Duodenal mucosa (tissue), 2 donors: ENCODE measurements at regions not wholly inside any gene's neighbourhood (a gene's known extent, or its start where the extent isn't known, plus 50 kb on each side); places are given as distances from the start of the nearest gene placed in this dataset.

ENCODE experiments used
- H3K27ac ChIP-seq: one replicate; pipeline ENCODE4 v1.7.0; 2013; ENCODE audit warnings: low read depth, low read length
- H3K27me3 ChIP-seq, 2 donors: one replicate each; pipeline ENCODE4 v1.7.0; 2013; ENCODE audit warnings: low read length in 2 of 2, control low read depth in 1 of 2; ENCODE audit not compliant: insufficient read depth in 2 of 2, control insufficient read depth in 1 of 2
- H3K36me3 ChIP-seq, 2 donors: one replicate each; pipeline ENCODE4 v1.7.0; 2013; ENCODE audit warnings: low read length in 2 of 2, control low read depth in 1 of 2; ENCODE audit not compliant: insufficient read depth in 2 of 2, control insufficient read depth in 1 of 2
- H3K4me1 ChIP-seq, 2 donors: one replicate each; pipeline ENCODE4 v1.7.0; 2013; ENCODE audit warnings: low read length in 2 of 2, control low read depth in 1 of 2; ENCODE audit not compliant: insufficient read depth in 2 of 2, control insufficient read depth in 1 of 2
- H3K4me3 ChIP-seq, 2 donors: one replicate each; pipeline ENCODE4 v1.7.0; 2013; ENCODE audit warnings: low read length in 2 of 2, low read depth in 1 of 2
- H3K9ac ChIP-seq, 2 donors: one replicate each; pipeline ENCODE4 v1.7.0; 2013; ENCODE audit warnings: low read length in 2 of 2, low read depth in 1 of 2
- H3K9me3 ChIP-seq, 2 donors: one replicate each; pipeline ENCODE4 v1.7.0; 2013; ENCODE audit warnings: low read length in 2 of 2, control low read depth in 1 of 2; ENCODE audit not compliant: control insufficient read depth in 1 of 2

DNA sequence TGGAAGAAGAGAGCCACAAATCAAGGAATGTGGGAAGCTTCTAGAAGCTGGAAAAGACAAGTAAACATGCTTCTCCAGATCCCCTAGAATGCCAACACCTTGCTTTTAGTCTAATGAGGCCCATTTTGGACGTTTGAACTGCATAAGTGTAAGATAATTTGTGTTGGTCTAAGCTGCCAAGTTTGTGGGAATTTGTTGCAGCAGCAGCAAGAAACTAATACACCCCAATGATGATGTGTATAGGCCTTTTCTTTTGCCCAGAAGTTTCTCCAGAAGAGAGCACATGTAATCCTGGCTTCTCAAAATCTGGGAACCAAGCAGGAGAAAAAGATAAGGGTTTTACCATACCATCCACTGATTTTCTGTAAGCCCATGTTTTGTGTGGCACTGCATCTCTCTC lies 96.1 kb upstream of the DPT start:
- H3K4me1 ChIP-seq = no peaks in the 10 kb centered on the region

DNA sequence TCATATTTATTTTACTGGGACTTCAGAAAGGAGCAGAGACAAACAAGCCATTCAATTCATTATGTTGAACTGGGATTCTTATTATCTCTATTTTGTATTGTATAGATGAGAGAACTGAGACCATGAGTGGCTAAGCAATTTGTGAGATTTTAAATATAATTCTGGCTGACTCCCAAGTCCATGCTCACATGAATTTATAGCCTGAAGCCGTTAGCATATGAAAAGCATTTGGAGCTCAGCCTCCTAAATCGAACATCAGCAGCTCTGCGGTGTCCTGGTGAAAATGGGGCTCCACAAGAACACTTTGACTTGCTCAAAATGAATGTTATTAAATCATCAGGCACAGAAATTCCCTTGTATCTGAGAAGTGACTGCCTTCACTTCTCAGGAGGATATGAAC lies 96.8 kb upstream of the DPT start:
- H3K4me1 ChIP-seq = no peaks in the 10 kb centered on the region
- H3K36me3 ChIP-seq = no peaks in the 10 kb centered on the region
- H3K4me3 ChIP-seq = no peak overlapping the region
- no peak overlapping the region for H3K27ac ChIP-seq
- H3K9ac ChIP-seq = no peak overlapping the region
- no peaks in the 10 kb centered on the region for H3K9me3 ChIP-seq
- H3K27me3 ChIP-seq = no peaks in the 10 kb centered on the region

More for the DNA sequence above, 96.1 kb upstream of the DPT start:
- no peaks in the 10 kb centered on the region for H3K36me3 ChIP-seq
- H3K9ac ChIP-seq = no peak overlapping the region
- no peak overlapping the region for H3K4me3 ChIP-seq
- H3K9me3 ChIP-seq = no peaks in the 10 kb centered on the region
- H3K27me3 ChIP-seq = no peaks in the 10 kb centered on the region
- no peak overlapping the region for H3K27ac ChIP-seq

DNA sequence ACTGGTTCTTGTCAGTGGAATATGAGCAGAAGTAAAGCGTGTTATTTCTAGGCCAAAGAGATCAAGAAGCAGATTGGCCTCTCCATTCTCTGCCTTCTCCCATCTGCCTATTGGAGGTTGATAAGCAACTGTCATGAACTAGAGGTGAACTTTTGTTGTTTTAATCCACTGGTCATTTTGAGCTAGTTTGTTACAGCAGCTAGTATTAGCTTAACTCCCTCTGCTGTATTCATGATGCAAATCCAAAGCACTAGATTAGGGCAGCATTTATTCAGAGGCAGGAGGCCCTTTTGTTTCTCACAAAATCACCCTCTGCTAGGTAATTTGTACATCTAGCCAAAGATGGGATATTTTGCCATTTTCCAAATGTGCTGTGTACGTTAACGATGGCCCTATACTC lies 97.3 kb upstream of the DPT start:
- Histone ChIP-seq H3K9ac (no peak overlapping the region), H3K9me3 (no peaks in the 10 kb centered on the region), H3K27ac (no peak overlapping the region), H3K27me3 (no peaks in the 10 kb centered on the region), H3K36me3 (no peaks in the 10 kb centered on the region), H3K4me3 (no peak overlapping the region), H3K4me1 (peaks cover 0 to under 1% of the 10 kb centered on the region in 2 donors)

DNA sequence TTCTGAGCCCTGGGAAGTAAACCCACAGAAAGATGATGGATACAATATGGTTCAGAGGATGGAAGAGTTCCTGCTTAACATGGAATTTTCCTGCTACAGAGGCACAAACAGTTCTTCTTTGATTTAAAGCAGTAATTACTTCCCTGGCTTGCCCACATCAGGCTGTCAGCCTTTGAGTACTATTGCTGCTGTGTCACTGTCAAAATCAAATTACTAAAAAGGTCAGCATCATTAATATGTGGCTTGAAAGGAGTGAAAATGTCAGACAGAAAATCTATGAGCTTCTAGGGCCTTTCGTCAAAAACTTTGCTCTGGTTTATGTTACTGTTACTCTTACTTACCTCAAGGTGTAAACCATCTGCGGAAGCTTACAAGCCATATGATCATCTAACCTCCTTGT lies 98.6 kb upstream of the DPT start:
- no peaks in the 10 kb centered on the region for H3K27me3 ChIP-seq
- no peak overlapping the region for H3K27ac ChIP-seq
- H3K36me3 ChIP-seq = no peaks in the 10 kb centered on the region
- H3K4me3 ChIP-seq = no peak overlapping the region
- H3K9ac ChIP-seq = no peak overlapping the region
- H3K9me3 ChIP-seq = no peaks in the 10 kb centered on the region
- peaks cover 6 to 13% of the 10 kb centered on the region in 2 donors for H3K4me1 ChIP-seq

DNA sequence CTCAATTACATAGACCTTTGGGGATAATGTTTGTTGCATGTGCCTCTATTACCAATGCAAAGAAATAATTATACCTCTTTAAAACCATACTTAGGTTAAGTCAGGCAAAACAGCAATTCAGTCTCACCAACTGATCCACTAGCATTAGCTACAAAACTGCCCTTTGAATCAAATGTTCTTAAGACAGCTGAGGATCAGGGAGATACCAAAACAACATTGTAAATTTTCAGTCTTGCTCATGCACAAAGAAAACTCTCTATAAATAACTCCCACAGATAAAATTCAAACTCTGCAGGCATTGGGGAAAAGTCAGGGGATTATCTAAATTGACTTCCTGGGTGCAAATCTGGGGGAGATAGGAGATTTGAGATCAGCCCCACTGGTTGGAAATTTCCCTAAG lies 100.9 kb upstream of the DPT start:
- Histone ChIP-seq H3K9ac (no peak overlapping the region), H3K4me1 (peaks cover 22 to 29% of the 10 kb centered on the region in 2 donors), H3K27me3 (no peaks in the 10 kb centered on the region), H3K9me3 (no peaks in the 10 kb centered on the region), H3K27ac (no peak overlapping the region), H3K36me3 (no peaks in the 10 kb centered on the region), H3K4me3 (no peak overlapping the region)

DNA sequence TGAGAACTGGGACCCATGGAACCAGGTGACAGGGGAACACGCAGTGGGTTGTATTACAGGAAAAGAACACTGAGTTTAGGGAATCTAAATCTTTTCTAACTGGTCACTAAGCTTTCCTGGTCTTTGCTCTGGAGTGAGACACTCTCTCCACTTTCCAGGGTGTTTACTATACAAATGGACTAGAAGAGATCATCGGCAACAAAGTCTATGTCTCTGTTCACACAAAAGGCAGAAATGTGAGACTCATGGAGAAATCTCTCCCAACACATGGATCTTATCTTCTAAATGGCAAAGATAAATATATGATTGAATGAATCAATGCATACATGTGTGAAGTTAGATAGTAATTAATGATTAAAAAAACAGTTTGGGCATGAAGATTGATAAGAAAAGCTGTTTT lies 101.6 kb upstream of the DPT start:
- H3K27me3 ChIP-seq = no peaks in the 10 kb centered on the region
- H3K4me1 ChIP-seq = peaks cover 22 to 29% of the 10 kb centered on the region in 2 donors

DNA sequence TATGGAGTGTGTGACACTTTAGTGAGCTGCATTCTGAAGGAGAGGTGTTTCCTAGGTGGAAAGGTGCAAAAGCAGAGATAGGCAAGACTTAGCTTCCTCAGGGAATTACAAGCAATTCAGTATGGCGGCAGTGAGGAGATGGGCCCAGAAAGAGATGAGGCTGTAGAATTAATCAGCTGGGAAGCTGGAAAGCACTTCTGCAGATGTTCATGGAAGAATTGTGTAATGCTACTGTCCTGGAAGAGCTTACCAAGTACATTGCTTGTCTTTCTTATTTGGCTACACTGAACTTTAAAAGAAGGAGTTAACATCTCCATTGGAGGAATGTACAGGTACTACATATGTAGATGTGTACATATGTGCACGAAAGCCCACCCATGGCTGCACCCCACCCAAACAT lies 103.7 kb upstream of the DPT start:
- no peaks in the 10 kb centered on the region for H3K9me3 ChIP-seq
- no peak overlapping the region for H3K4me3 ChIP-seq
- H3K4me1 ChIP-seq = peaks cover 22 to 29% of the 10 kb centered on the region in 2 donors
- no peaks in the 10 kb centered on the region for H3K36me3 ChIP-seq
- no peak overlapping the region for H3K27ac ChIP-seq
- no peaks in the 10 kb centered on the region for H3K27me3 ChIP-seq
- H3K9ac ChIP-seq = no peak overlapping the region

More for the DNA sequence above, 101.6 kb upstream of the DPT start:
- no peaks in the 10 kb centered on the region for H3K36me3 ChIP-seq
- no peak overlapping the region for H3K4me3 ChIP-seq
- no peaks in the 10 kb centered on the region for H3K9me3 ChIP-seq
- H3K27ac ChIP-seq = no peak overlapping the region
- H3K9ac ChIP-seq = no peak overlapping the region

DNA sequence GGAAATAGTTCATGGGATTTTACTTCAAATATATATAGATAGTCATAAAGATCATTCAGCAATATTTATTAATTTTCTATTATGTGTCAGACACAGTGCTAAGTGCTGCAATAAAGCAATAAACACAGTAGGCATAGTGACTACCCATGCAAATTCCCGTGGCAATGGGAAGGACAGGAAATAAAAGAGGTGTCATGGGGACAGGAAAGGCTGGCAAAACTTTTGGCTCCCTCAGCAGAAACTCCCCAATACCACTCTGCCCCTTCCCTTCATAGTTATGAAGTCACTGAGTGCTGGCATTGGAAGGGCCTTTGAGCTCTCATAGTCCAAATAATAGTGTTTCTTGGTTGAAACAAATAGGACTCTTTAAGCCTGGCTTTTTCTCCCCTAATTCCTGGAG lies 104.4 kb upstream of the DPT start:
- Histone ChIP-seq H3K4me1 (peaks cover 22 to 29% of the 10 kb centered on the region in 2 donors), H3K27me3 (no peaks in the 10 kb centered on the region), H3K27ac (peak overlapping the region; percentile 51), H3K9ac (no peak overlapping the region), H3K36me3 (no peaks in the 10 kb centered on the region), H3K9me3 (no peaks in the 10 kb centered on the region), H3K4me3 (peak overlapping the region in 1 of 2 donors; percentile 5)

DNA sequence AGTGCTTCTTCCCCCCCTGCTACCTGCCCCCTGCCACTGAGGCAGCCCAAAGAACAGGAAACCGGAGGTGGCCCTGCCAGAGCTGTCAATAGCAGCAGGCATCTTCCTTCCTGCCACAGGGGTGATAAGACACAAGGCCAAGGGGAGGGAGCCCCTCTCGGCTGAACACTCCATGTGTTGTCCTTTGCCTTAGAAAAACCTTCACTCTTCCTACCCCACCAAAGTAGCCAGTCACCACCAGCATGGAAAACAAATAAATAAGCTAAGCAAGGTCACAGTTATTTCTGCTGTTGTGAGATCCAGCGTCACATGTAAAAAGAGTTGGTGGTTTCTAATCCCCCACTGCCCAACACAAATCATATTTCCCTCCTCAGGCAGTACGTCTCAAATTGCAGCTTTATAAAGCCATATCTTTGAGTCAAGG lies 104.8 kb upstream of the DPT start:
- Histone ChIP-seq H3K27ac (peak overlapping the region; percentile 51), H3K9ac (peak overlapping the region in 1 of 2 donors; percentile 1), H3K27me3 (no peaks in the 10 kb centered on the region)

DNA sequence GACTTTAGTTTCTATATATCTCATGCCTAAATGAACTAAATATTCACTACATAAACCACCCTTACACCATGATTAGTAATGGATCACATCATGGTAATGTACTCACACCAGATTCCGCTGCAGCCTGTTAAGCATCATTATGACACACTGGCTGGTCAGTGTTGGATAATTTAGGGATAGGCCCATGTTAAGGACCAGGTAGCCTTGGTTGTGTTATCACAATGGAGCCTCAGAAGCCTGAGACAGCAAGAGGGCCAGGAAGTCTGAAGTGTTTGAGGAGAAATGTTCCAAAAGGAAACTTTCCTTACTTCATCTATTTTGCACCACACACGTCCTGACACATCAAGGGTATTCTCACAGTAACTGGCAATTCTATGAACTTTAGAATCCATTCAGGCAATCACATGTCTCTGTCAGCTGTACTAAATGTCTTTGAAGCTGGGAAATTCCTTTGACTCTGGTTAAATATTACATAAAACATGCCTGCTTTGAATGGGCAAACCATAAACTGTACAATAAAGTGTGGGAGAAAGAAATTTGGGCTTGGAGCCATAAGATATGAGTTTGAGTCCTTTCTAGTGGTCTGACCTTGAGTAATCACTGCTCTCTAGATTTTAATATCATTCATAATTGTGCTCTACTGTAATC lies 105.3 kb upstream of the DPT start:
- Histone ChIP-seq H3K9me3 (no peaks in the 10 kb centered on the region), H3K36me3 (no peaks in the 10 kb centered on the region), H3K4me3 (no peak overlapping the region), H3K9ac (peak overlapping the region in 1 of 2 donors; percentile 1), H3K4me1 (peaks cover 22 to 29% of the 10 kb centered on the region in 2 donors), H3K27me3 (no peaks in the 10 kb centered on the region), H3K27ac (peak overlapping the region; percentile 26)

More for the DNA sequence above, 104.8 kb upstream of the DPT start:
- Histone ChIP-seq H3K36me3 (no peaks in the 10 kb centered on the region), H3K4me1 (peaks cover 22 to 29% of the 10 kb centered on the region in 2 donors), H3K9me3 (no peaks in the 10 kb centered on the region), H3K4me3 (no peak overlapping the region)
